HEK293 (cell line): ENCODE measurements at regions not wholly inside any gene's neighbourhood (a gene's known extent, or its start where the extent isn't known, plus 50 kb on each side); places are given as distances from the start of the nearest gene placed in this dataset.
A peak's percentile ranks its signal among the peaks of the same experiment; 100 is the strongest.

Experiments used
- CTCF ChIP-seq: fragments of 450-650 bp; formaldehyde crosslinking; IDR thresholded peaks from 2 replicates; pipeline ENCODE4 v1.5.1; 2016; ENCODE audit warnings: missing biosample characterization, missing genetic modification characterization
- HOXA7 ChIP-seq: sonication (generic); formaldehyde crosslinking; IDR thresholded peaks from 2 replicates; pipeline ENCODE4 v1.8.1; 2022; ENCODE audit warnings: missing genetic modification reagents, borderline replicate concordance
- MYNN ChIP-seq: fragments of 450-650 bp; formaldehyde crosslinking; IDR thresholded peaks from 2 replicates; pipeline ENCODE4 v1.5.1; 2016; ENCODE audit warnings: missing biosample characterization, missing genetic modification characterization, borderline replicate concordance
- YY1 ChIP-seq: fragments of 450-650 bp; formaldehyde crosslinking; IDR thresholded peaks from 2 replicates; pipeline ENCODE4 v1.5.1; 2018; ENCODE audit warnings: missing biosample characterization, missing genetic modification characterization
- ZNF561 ChIP-seq: fragments of 450-650 bp; IDR thresholded peaks from 2 replicates; pipeline ENCODE4 v1.5.1; 2018; ENCODE audit warnings: missing biosample characterization, missing genetic modification characterization, borderline replicate concordance
- TF ChIP-seq, protein P1 (sequence below): fragments of 450-650 bp; formaldehyde crosslinking; IDR thresholded peaks from 2 replicates; pipeline ENCODE4 v1.5.1; 2016; ENCODE audit warnings: missing biosample characterization, missing genetic modification characterization

GRCh38 chr15:70362886-70363285 is 265.2 kb upstream of the TLE3 start:
- TF ChIP-seq YY1, result no peak
- peak; percentile 31 for TF ChIP-seq CTCF
- no peak for TF ChIP-seq MYNN (tag by site-specific recombination)
- TF ChIP-seq HOXA7 (CRISPR knock-in tag), result no peak
- no peak for TF ChIP-seq ZNF561
- TF ChIP-seq, protein P1, sequence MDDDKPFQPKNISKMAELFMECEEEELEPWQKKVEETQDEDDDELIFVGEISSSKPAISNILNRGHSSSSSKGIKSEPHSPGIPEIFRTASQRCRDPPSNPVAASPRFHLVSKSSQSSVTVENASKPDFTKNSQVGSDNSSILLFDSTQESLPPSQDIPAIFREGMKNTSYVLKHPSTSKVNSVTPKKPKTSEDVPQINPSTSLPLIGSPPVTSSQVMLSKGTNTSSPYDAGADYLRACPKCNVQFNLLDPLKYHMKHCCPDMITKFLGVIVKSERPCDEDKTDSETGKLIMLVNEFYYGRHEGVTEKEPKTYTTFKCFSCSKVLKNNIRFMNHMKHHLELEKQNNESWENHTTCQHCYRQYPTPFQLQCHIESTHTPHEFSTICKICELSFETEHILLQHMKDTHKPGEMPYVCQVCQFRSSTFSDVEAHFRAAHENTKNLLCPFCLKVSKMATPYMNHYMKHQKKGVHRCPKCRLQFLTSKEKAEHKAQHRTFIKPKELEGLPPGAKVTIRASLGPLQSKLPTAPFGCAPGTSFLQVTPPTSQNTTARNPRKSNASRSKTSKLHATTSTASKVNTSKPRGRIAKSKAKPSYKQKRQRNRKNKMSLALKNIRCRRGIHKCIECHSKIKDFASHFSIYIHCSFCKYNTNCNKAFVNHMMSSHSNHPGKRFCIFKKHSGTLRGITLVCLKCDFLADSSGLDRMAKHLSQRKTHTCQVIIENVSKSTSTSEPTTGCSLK (tag by site-specific recombination), result no peak
